K562 (cell line): ENCODE measurements at regions not wholly inside any gene's neighbourhood (a gene's known extent, or its start where the extent isn't known, plus 50 kb on each side); places are given as distances from the start of the nearest gene placed in this dataset.

Experiments used
- ATAC-seq: fragments of 200-7000 bp; cut with Tn5 transposase; 3 replicates; pipeline ENCODE4 v1.9.1; 2020; ENCODE audit warnings: moderate library complexity
- BruUV-seq: library from RNA; stranded (reverse); fragments of 400-500 nt; replicated peaks from 2 replicates; lab custom pipeline; 2021; lab: Mats Ljungman, UMichigan
- CTCF ChIA-PET: fragments of 300-600 bp; formaldehyde crosslinking; extraction: SDS; loops from one replicate; lab custom pipeline; 2021; ENCODE audit warnings: low intra/inter-chr PET ratio; lab: Yijun Ruan, JAX
- POLR2A ChIA-PET: fragments of 300-600, 350-650 bp; sonication (Branson Sonifier 250); formaldehyde crosslinking; extraction: SDS; loops from one replicate; lab custom pipeline; 2021; ENCODE audit warnings: antibody characterized with exemption, inconsistent platforms; lab: Yijun Ruan, JAX
- DNase-seq, 4 experiments: peaks; one replicate each; pipeline versions ENCODE4 v3.0.0 to v3.0.0-alpha.2; 2011 to 2018; ENCODE audit warnings: low spot score in 3 of 4, mixed read lengths in 3 of 4; ENCODE audit errors: extremely low read depth in 1 of 4
- FAIRE-seq: peaks from 2 replicates; lab custom pipeline; 2011; peaks lifted over from hg19 to GRCh38; lab: Jason Lieb, UNC
- H2AFZ ChIP-seq: 2 replicates; pipeline ENCODE4 v1.6.0; 2011; ENCODE audit warnings: low read depth, low read length, control low read depth, inconsistent platforms
- H3K27ac ChIP-seq: fragments of 200-600 bp; 3 replicates; pipeline ENCODE4 v1.8.0; 2011; ENCODE audit warnings: low read depth, mild to moderate bottlenecking, control low read depth, inconsistent platforms, low read length, moderate library complexity, mixed read lengths; ENCODE audit errors: extremely low read depth
- H3K27me3 ChIP-seq, 2 experiments: fragments of 300-600 bp in 1 of 2; 2 replicates in 1 of 2; 3 replicates in 1 of 2; pipeline versions ENCODE4 v1.6.0 to v1.8.0; 2011; ENCODE audit warnings: inconsistent platforms in 2 of 2, low read length in 2 of 2, mild to moderate bottlenecking in 1 of 2, mixed read lengths in 1 of 2, moderate library complexity in 1 of 2; ENCODE audit not compliant: control insufficient read depth in 2 of 2, insufficient read depth in 2 of 2
- H3K36me3 ChIP-seq: fragments of 300-600 bp; 3 replicates; pipeline ENCODE4 v1.8.0; 2011; ENCODE audit warnings: mild to moderate bottlenecking, low read length, inconsistent platforms; ENCODE audit not compliant: control insufficient read depth, insufficient read depth
- H3K4me1 ChIP-seq, 2 experiments: fragments of 200-600 bp in 1 of 2; replicated peaks in 1 of 2; 2 replicates in 1 of 2; 3 replicates in 1 of 2; pipeline versions ENCODE4 v1.5.1 to v1.8.0; 2011; ENCODE audit warnings: inconsistent platforms in 2 of 2, low read length in 2 of 2, mild to moderate bottlenecking in 1 of 2, mixed read lengths in 1 of 2, moderate library complexity in 1 of 2; ENCODE audit not compliant: control insufficient read depth in 2 of 2, insufficient read depth in 2 of 2
- H3K4me2 ChIP-seq: 2 replicates; pipeline ENCODE4 v1.6.1; 2011; ENCODE audit warnings: low read length, control low read depth, inconsistent platforms, mixed read lengths; ENCODE audit not compliant: insufficient read depth
- H3K4me3 ChIP-seq: fragments of 200-600 bp; sonication (generic), shearing (Covaris generic); 2 replicates; pipeline ENCODE4 v1.5.1; 2016; ENCODE audit warnings: control low read depth, inconsistent platforms
- H3K79me2 ChIP-seq: fragments of 200-600 bp; 3 replicates; pipeline ENCODE4 v1.8.0; 2011; ENCODE audit warnings: low read length, inconsistent platforms; ENCODE audit not compliant: control insufficient read depth, insufficient read depth
- H3K9ac ChIP-seq, 2 experiments: 2 replicates each; pipeline versions ENCODE4 v1.6.0 to v1.6.1; 2011; ENCODE audit warnings: low read depth in 2 of 2, low read length in 2 of 2, control low read depth in 1 of 2, inconsistent platforms in 1 of 2, mild to moderate bottlenecking in 1 of 2, mixed read lengths in 1 of 2; ENCODE audit not compliant: insufficient read depth in 1 of 2
- H3K9me1 ChIP-seq: one replicate; pipeline ENCODE4 v1.6.0; 2011; ENCODE audit warnings: inconsistent platforms, mild to moderate bottlenecking, low read length, moderate library complexity; ENCODE audit not compliant: control insufficient read depth, insufficient read depth
- H3K9me3 ChIP-seq: replicated peaks from 2 replicates; pipeline ENCODE4 v1.5.1; 2011; ENCODE audit warnings: low read depth, low read length, inconsistent platforms; ENCODE audit not compliant: control insufficient read depth, insufficient read depth
- H4K20me1 ChIP-seq: replicated peaks from 2 replicates; pipeline ENCODE4 v1.6.1; 2011; ENCODE audit warnings: low read length, inconsistent platforms, mixed read lengths; ENCODE audit not compliant: control insufficient read depth, insufficient read depth
- PHF21A ChIP-seq: fragments of 450-650 bp; IDR thresholded peaks from 2 replicates; pipeline ENCODE4 v1.6.1; 2017; ENCODE audit warnings: low read depth, borderline replicate concordance
- PPARD ChIP-seq: fragments of 250-450 bp; sonication (Bioruptor Pico); IDR thresholded peaks from 2 replicates; pipeline ENCODE4 v1.8.0; 2022; ENCODE audit warnings: inconsistent platforms, mild to moderate bottlenecking, moderate library complexity
- SLC30A9 ChIP-seq: fragments of 250-450 bp; sonication (Bioruptor Pico); IDR thresholded peaks from 2 replicates; pipeline ENCODE4 v1.8.0; 2022; ENCODE audit warnings: mild to moderate bottlenecking, moderate library complexity
- ZC3H11A ChIP-seq: IDR thresholded peaks from 2 replicates; pipeline ENCODE4 v1.6.1; 2012; ENCODE audit warnings: low read depth, low read length, improper control_type of control experiment
- ZNF644 ChIP-seq: fragments of 200-800 bp; sonication (Bioruptor generic); IDR thresholded peaks from 2 replicates; pipeline ENCODE4 v1.6.1; 2016; ENCODE audit warnings: low read depth, missing genetic modification characterization, missing compliant biosample characterization
- WGBS: fragments of 100-300 bp; shearing (Covaris generic); methylation state at CpG from one replicate; pipeline ENCODE4 v1.1.6; 2016; ENCODE audit warnings: low coverage, mixed read lengths; ENCODE audit not compliant: insufficient coverage; ENCODE audit errors: missing lambda C conversion rate; 5-methylcytosine and 5-hydroxymethylcytosine counted together
- in situ Hi-C: fragments of 300-500 bp; cut with MboI; formaldehyde crosslinking; loops from 4 replicates; pipeline ENCODE4 v1.15.0; 2018; ENCODE audit warnings: inconsistent platforms, mixed read lengths
- intact Hi-C: fragments of 100-400 bp; cut with micrococcal nuclease; formaldehyde crosslinking; loops from 2 replicates; pipeline ENCODE4 v1.14.2; 2022
- TF ChIP-seq, protein P1 (sequence below): sonication (generic); formaldehyde crosslinking; IDR thresholded peaks from 2 replicates; pipeline ENCODE4 v1.8.1; 2023; ENCODE audit warnings: missing genetic modification reagents, mild to moderate bottlenecking, borderline replicate concordance

DNA sequence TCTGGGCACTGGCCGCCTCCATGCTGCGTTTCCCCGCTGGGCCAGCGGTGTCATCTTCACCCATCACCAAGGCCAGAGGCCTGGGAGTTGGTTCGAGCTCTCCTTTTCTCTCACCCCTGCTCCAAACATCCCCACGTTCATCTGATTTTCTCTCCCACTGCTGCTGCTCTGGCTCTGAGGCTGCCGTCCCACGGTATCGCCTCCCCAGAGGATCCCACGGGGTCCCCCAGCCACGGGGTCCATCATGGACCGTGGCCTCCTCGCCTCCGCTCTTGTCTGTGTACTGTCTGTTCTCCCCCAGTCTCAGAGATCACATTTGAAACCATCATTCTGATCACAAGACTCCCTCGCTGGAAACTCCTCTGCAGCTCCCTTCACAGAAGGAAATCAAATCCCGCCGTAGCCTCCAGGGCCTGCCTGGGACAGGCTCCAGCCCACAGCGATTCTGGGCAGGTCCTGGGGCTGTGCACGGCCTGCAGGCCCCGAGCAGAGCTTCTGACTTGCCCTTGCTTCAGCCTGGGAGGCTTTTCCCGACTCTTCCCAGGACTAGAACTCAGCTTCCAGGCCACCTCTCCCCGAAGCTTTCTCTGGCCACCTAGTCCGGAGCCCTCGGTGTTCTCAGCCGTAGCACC is 64.2 kb downstream of the SOX1 start:
- ATAC-seq (no peak), FAIRE-seq (no peak), DNase-seq (no peak)
- CTCF ChIA-PET, result no interaction called here
- Histone ChIP-seq H3K27ac (no peak overlapping the region), H3K4me2 (no peak overlapping the region), H3K79me2 (no peaks in the 10 kb centered on the region), H3K9me3 (no peaks in the 10 kb centered on the region), H3K36me3 (no peaks in the 10 kb centered on the region), H3K4me1 (no peaks in the 10 kb centered on the region), H3K4me3 (no peak overlapping the region), H3K9me1 (no peaks in the 10 kb centered on the region), H3K9ac (no peak overlapping the region), H2AFZ (no peak overlapping the region), H3K27me3 (peaks cover 4 to 53% of the 10 kb centered on the region in 2 experiments; a peak in 3 of 5 replicates), H4K20me1 (no peaks in the 10 kb centered on the region)
- POLR2A ChIA-PET, result interaction anchor here (0.6 kb wide), 1 partner anchor 549 kb away, joined by 6 read pairs; no protein-coding TSS in a partner anchor
- in situ Hi-C loops (no loop called here), intact Hi-C loops (no loop called here)
- TF ChIP-seq ZC3H11A, result no peak
- TF ChIP-seq PHF21A, result no peak
- TF ChIP-seq, protein P1, sequence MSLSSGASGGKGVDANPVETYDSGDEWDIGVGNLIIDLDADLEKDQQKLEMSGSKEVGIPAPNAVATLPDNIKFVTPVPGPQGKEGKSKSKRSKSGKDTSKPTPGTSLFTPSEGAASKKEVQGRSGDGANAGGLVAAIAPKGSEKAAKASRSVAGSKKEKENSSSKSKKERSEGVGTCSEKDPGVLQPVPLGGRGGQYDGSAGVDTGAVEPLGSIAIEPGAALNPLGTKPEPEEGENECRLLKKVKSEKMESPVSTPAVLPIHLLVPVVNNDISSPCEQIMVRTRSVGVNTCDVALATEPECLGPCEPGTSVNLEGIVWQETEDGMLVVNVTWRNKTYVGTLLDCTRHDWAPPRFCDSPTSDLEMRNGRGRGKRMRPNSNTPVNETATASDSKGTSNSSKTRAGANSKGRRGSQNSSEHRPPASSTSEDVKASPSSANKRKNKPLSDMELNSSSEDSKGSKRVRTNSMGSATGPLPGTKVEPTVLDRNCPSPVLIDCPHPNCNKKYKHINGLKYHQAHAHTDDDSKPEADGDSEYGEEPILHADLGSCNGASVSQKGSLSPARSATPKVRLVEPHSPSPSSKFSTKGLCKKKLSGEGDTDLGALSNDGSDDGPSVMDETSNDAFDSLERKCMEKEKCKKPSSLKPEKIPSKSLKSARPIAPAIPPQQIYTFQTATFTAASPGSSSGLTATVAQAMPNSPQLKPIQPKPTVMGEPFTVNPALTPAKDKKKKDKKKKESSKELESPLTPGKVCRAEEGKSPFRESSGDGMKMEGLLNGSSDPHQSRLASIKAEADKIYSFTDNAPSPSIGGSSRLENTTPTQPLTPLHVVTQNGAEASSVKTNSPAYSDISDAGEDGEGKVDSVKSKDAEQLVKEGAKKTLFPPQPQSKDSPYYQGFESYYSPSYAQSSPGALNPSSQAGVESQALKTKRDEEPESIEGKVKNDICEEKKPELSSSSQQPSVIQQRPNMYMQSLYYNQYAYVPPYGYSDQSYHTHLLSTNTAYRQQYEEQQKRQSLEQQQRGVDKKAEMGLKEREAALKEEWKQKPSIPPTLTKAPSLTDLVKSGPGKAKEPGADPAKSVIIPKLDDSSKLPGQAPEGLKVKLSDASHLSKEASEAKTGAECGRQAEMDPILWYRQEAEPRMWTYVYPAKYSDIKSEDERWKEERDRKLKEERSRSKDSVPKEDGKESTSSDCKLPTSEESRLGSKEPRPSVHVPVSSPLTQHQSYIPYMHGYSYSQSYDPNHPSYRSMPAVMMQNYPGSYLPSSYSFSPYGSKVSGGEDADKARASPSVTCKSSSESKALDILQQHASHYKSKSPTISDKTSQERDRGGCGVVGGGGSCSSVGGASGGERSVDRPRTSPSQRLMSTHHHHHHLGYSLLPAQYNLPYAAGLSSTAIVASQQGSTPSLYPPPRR (CRISPR knock-in tag), result no peak
- no peak for TF ChIP-seq ZNF644 (tag)
- no peak for TF ChIP-seq SLC30A9 (CRISPR knock-in tag)
- no peak for TF ChIP-seq PPARD
- no TSS peak for BruUV-seq
- 0% methylated on average over 11 of the region's 25 CpGs for WGBS
